ENCODE measurements at regions not wholly inside any gene's neighbourhood (a gene's known extent, or its start where the extent isn't known, plus 50 kb on each side); places are given as distances from the start of the nearest gene placed in this dataset.

DNA sequence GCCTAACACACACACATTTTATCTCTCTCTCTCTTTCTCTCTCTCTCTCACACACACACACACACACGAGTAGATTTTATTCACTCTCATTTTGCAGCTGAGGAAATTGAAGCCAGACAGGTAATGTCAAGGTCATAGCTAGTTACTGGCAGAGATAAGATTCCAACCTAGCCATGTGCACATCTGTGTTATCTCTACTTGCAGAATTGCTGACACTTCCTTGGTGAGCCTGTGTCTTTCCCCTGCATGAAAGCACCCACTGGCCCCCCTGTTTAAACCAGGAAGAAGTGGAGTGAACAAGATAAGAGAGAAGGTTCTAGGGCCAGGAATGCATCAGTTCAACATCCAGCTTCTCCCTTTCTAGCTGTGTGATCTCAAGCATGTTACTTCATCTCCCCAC, 423.7 kb downstream of the TXNL1 start:
- 50% methylated on average over 1 of the region's 1 CpG for WGBS
- Histone ChIP-seq H3K27me3 (no peaks in the 10 kb centered on the region), H3K9me3 (no peaks in the 10 kb centered on the region), H3K4me3 (no peak overlapping the region), H3K4me1 (peaks cover 0 to 8% (median 7%) of the 10 kb centered on the region in 4 donors), H3K36me3 (no peaks in the 10 kb centered on the region), H3K27ac (replicated peaks in 1 of 4) (no peak overlapping the region)
- DNase-seq (ENCODE audit: extremely low spot score), result no peak
- intact Hi-C loops (cut with DNase I), result no loop called here
- TF ChIP-seq POLR2AphosphoS5 (IDR thresholded peaks at IDR 0.05) (no peak), EP300 (IDR thresholded peaks at IDR 0.05) (no peak), POLR2A (IDR thresholded peaks at IDR 0.05; ENCODE audit: low read depth) (no peak)
- TF ChIP-seq, protein P1, sequence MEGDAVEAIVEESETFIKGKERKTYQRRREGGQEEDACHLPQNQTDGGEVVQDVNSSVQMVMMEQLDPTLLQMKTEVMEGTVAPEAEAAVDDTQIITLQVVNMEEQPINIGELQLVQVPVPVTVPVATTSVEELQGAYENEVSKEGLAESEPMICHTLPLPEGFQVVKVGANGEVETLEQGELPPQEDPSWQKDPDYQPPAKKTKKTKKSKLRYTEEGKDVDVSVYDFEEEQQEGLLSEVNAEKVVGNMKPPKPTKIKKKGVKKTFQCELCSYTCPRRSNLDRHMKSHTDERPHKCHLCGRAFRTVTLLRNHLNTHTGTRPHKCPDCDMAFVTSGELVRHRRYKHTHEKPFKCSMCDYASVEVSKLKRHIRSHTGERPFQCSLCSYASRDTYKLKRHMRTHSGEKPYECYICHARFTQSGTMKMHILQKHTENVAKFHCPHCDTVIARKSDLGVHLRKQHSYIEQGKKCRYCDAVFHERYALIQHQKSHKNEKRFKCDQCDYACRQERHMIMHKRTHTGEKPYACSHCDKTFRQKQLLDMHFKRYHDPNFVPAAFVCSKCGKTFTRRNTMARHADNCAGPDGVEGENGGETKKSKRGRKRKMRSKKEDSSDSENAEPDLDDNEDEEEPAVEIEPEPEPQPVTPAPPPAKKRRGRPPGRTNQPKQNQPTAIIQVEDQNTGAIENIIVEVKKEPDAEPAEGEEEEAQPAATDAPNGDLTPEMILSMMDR (IDR thresholded peaks at IDR 0.05), result no peak

- H3K27ac ChIP-seq (replicated peaks in 1 of 4), result no peak overlapping the region
- intact Hi-C loops (cut with DNase I), result no loop called here
- TF ChIP-seq POLR2AphosphoS5 (IDR thresholded peaks at IDR 0.05), result no peak
- TF ChIP-seq POLR2A (IDR thresholded peaks at IDR 0.05; ENCODE audit: low read depth), result no peak
- TF ChIP-seq, protein P1 (IDR thresholded peaks at IDR 0.05), result no peak
- no peak for TF ChIP-seq EP300 (IDR thresholded peaks at IDR 0.05)
- no peaks in the 10 kb centered on the region for H3K9me3 ChIP-seq
- H3K4me1 ChIP-seq, result peaks cover 0 to 8% (median 7%) of the 10 kb centered on the region in 4 donors
- no peaks in the 10 kb centered on the region for H3K27me3 ChIP-seq
- H3K36me3 ChIP-seq, result no peaks in the 10 kb centered on the region
- H3K4me3 ChIP-seq, result no peak overlapping the region
- WGBS, result 83% methylated on average over 3 of the region's 3 CpGs
- DNase-seq (ENCODE audit: extremely low spot score), result no peak
Observed at GRCh38 chr18:56210520-56210919, 427.9 kb downstream of the TXNL1 start.

- Histone ChIP-seq H3K27me3 (no peaks in the 10 kb centered on the region), H3K9me3 (peaks cover 0 to 16% (median 8%) of the 10 kb centered on the region in 4 donors), H3K36me3 (no peaks in the 10 kb centered on the region), H3K4me1 (peaks cover 0 to 8% (median 4%) of the 10 kb centered on the region in 4 donors), H3K4me3 (no peak overlapping the region), H3K27ac (replicated peaks in 1 of 4) (no peak overlapping the region)
- intact Hi-C loops (cut with DNase I), result no loop called here
- DNase-seq (ENCODE audit: extremely low spot score), result no peak
- TF ChIP-seq POLR2A (IDR thresholded peaks at IDR 0.05; ENCODE audit: low read depth), result no peak
- TF ChIP-seq EP300 (IDR thresholded peaks at IDR 0.05), result no peak
- no peak for TF ChIP-seq POLR2AphosphoS5 (IDR thresholded peaks at IDR 0.05)
- TF ChIP-seq, protein P1 (IDR thresholded peaks at IDR 0.05), result no peak
- 98% methylated on average over 6 of the region's 6 CpGs for WGBS
Observed at GRCh38 chr18:56207989-56208388, 430.4 kb downstream of the TXNL1 start.

DNA sequence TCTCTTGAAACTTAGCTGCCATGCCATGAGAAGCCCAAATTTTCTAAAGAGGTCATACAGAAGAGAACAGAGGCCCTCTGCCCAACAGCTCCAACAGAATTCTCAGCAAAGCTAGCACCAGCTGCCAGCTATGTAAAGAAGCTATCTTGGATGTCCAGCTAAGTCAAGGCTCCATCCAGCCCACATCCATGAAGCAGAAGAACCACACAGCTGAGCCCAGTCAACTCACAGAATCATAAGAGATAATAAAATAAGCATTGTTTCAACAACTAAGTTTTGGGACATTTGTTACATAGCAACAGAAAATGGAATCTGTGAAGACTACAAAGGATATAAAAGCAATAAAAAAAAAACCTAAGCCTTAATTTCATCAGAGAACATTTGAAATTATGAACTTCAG, 434.3 kb downstream of the TXNL1 start:
- intact Hi-C loops (cut with DNase I), result no loop called here
- Histone ChIP-seq H3K4me1 (peaks cover 19 to 31% (median 27%) of the 10 kb centered on the region in 4 donors), H3K4me3 (no peak overlapping the region), H3K27ac (replicated peaks in 1 of 4) (no peak overlapping the region), H3K9me3 (peaks cover 0 to 16% (median 8%) of the 10 kb centered on the region in 4 donors), H3K27me3 (no peaks in the 10 kb centered on the region), H3K36me3 (no peaks in the 10 kb centered on the region)
- TF ChIP-seq POLR2AphosphoS5 (IDR thresholded peaks at IDR 0.05) (no peak), EP300 (IDR thresholded peaks at IDR 0.05) (no peak)
- DNase-seq (ENCODE audit: extremely low spot score), result no peak

DNA sequence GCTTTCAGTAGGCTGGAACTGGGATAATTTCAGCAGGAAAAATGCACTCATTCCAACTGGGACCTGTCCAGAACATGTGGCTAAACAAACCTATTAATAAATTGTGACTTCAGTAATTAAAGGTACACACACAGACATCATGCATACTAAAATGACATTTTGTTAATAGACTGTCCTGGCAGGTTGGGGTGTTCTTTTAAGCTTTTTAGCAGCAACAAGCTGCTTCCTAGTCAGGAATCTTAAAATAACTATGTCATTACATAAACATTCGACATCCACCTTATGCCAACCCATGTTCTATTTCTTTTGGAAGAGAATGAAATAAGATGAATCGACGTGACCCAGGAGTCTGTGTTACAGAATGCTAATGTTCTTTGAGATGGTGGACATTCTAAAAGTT, 435.7 kb downstream of the TXNL1 start:
- peak overlapping the region; percentile 28 to 62 (median 57) for H3K27ac ChIP-seq (replicated peaks in 1 of 4)
- H3K27me3 ChIP-seq, result no peaks in the 10 kb centered on the region
- intact Hi-C loops (cut with DNase I), result no loop called here
- peaks cover 19 to 31% (median 27%) of the 10 kb centered on the region in 4 donors for H3K4me1 ChIP-seq
- H3K9me3 ChIP-seq, result peaks cover 0 to 16% (median 8%) of the 10 kb centered on the region in 4 donors
- WGBS, result 25% methylated on average over 3 of the region's 3 CpGs
- no peaks in the 10 kb centered on the region for H3K36me3 ChIP-seq
- TF ChIP-seq POLR2AphosphoS5 (IDR thresholded peaks at IDR 0.05) (peak in 1 of 2 donors; percentile 38), POLR2A (IDR thresholded peaks at IDR 0.05; ENCODE audit: low read depth) (no peak), EP300 (IDR thresholded peaks at IDR 0.05) (no peak)
- TF ChIP-seq, protein P1 (IDR thresholded peaks at IDR 0.05), result no peak
- no peak for DNase-seq (ENCODE audit: extremely low spot score)
- no peak overlapping the region for H3K4me3 ChIP-seq
